ENCODE measurements at regions not wholly inside any gene's neighbourhood (a gene's known extent, or its start where the extent isn't known, plus 50 kb on each side); places are given as distances from the start of the nearest gene placed in this dataset.

DNA sequence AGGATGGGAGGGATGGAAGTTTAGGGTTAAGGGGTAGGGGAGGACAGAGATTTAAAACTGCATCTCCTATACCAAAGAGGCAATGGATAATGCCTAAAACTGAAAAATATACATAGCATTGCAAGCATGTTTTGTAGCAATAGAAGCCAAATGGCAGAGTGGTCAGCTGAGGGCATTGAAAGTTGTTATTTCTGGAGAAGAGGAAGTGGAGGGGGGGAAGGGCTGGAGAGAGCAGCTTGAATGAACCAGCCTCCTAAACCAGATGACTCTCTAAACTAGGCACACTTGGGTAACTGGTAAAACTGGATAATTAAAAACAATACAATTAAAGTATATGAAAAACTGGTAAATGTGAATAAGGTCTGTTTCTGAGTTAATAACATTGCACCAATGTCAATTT lies 70.3 kb upstream of the TP53I11 start:
- Histone ChIP-seq H3K4me3 (ENCODE audit: control insufficient read depth in 1 of 7, extremely low read depth in 1 of 7, insufficient read depth in 4 of 7, low read depth in 2 of 7, low read length in 6 of 7) (no peak overlapping the region), H3K27me3 (replicated peaks in 2 of 5; ENCODE audit: control insufficient read depth in 4 of 5, insufficient read depth in 5 of 5, low read length in 4 of 5) (no peaks in the 10 kb centered on the region), H3K36me3 (ENCODE audit: control insufficient read depth in 4 of 4, insufficient read depth in 4 of 4, low read length in 3 of 4) (no peaks in the 10 kb centered on the region), H3K27ac (ENCODE audit: insufficient read depth in 1 of 2, low read depth in 1 of 2, low read length in 2 of 2, poor library complexity in 1 of 2, severe bottlenecking in 2 of 2) (no peak overlapping the region), H3K9me3 (ENCODE audit: control extremely low read depth in 1 of 5, control insufficient read depth in 4 of 5, insufficient read depth in 2 of 5, low read depth in 1 of 5, low read length in 4 of 5) (peaks cover 0 to 2% (median 0%) of the 10 kb centered on the region in 5 experiments), H3K4me1 (ENCODE audit: control extremely low read depth in 1 of 4, control insufficient read depth in 4 of 4, insufficient read depth in 4 of 4, low read length in 3 of 4) (peaks cover 5 to 36% (median 11%) of the 10 kb centered on the region in 4 experiments)
- CTCF ChIA-PET, result interaction anchor here (1.9 kb wide), 1 partner anchor 12 kb away, joined by 4 read pairs; no protein-coding TSS in a partner anchor
- POLR2A ChIA-PET, result no interaction called here
- peak in 2 of 3 donors; percentile 19 to 24 for DNase-seq

DNA sequence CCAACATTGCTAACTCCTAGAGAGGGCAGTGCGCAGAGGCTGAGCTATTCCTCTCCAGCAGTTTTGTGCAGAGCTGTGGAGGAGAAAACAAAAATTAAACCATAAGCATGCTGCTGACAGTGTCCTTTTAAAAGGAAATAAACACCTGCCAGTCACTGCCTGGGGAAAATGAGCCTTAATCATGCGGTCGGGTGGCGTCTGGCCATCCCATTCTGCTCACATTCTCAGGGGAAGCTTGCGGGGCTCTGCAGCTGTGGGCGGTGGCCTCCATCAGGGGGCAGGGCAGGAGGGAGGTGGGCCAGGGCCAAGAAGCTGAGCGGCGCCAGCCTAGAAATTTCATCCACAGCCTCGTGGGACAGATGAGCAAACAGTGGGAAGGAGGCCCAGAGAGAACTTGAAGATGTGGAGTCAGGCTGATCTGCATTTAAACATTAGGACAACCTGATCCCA lies 71.0 kb upstream of the TP53I11 start:
- CTCF ChIA-PET, result interaction anchor here (1.2 to 1.9 kb wide), 2 partner anchors 13 to 75 kb away, joined by 3 to 4 read pairs; no protein-coding TSS in a partner anchor

GRCh38 chr11:45022294-45023064 lies 71.8 kb upstream of the TP53I11 start:
- ChIA-PET CTCF (interaction anchor here (0.8 to 1.9 kb wide), 6 partner anchors 14 to 95 kb away, joined by 3 to 5 read pairs (median 4); no protein-coding TSS in a partner anchor), POLR2A (no interaction called here)
- Histone ChIP-seq H3K9me3 (ENCODE audit: control extremely low read depth in 1 of 5, control insufficient read depth in 4 of 5, insufficient read depth in 2 of 5, low read depth in 1 of 5, low read length in 4 of 5) (peaks cover 0 to 2% (median 0%) of the 10 kb centered on the region in 5 experiments), H3K27ac (ENCODE audit: insufficient read depth in 1 of 2, low read depth in 1 of 2, low read length in 2 of 2, poor library complexity in 1 of 2, severe bottlenecking in 2 of 2) (no peak overlapping the region), H3K36me3 (ENCODE audit: control insufficient read depth in 4 of 4, insufficient read depth in 4 of 4, low read length in 3 of 4) (no peaks in the 10 kb centered on the region), H3K4me1 (ENCODE audit: control extremely low read depth in 1 of 4, control insufficient read depth in 4 of 4, insufficient read depth in 4 of 4, low read length in 3 of 4) (peaks cover 5 to 45% (median 22%) of the 10 kb centered on the region in 4 experiments), H3K27me3 (replicated peaks in 2 of 5; ENCODE audit: control insufficient read depth in 4 of 5, insufficient read depth in 5 of 5, low read length in 4 of 5) (no peaks in the 10 kb centered on the region), H3K4me3 (ENCODE audit: control insufficient read depth in 1 of 7, extremely low read depth in 1 of 7, insufficient read depth in 4 of 7, low read depth in 2 of 7, low read length in 6 of 7) (no peak overlapping the region)
- DNase-seq, result no peak
- 100% methylated on average over 6 of the region's 9 CpGs for WGBS (ENCODE audit: insufficient coverage)

More for the DNA sequence above, 71.0 kb upstream of the TP53I11 start:
- H3K27me3 ChIP-seq (replicated peaks in 2 of 5; ENCODE audit: control insufficient read depth in 4 of 5, insufficient read depth in 5 of 5, low read length in 4 of 5), result no peaks in the 10 kb centered on the region
- H3K27ac ChIP-seq (ENCODE audit: insufficient read depth in 1 of 2, low read depth in 1 of 2, low read length in 2 of 2, poor library complexity in 1 of 2, severe bottlenecking in 2 of 2), result no peak overlapping the region
- no peak overlapping the region for H3K4me3 ChIP-seq (ENCODE audit: control insufficient read depth in 1 of 7, extremely low read depth in 1 of 7, insufficient read depth in 4 of 7, low read depth in 2 of 7, low read length in 6 of 7)
- POLR2A ChIA-PET, result no interaction called here
- H3K4me1 ChIP-seq (ENCODE audit: control extremely low read depth in 1 of 4, control insufficient read depth in 4 of 4, insufficient read depth in 4 of 4, low read length in 3 of 4), result peaks cover 5 to 43% (median 18%) of the 10 kb centered on the region in 4 experiments
- peaks cover 0 to 2% (median 0%) of the 10 kb centered on the region in 5 experiments for H3K9me3 ChIP-seq (ENCODE audit: control extremely low read depth in 1 of 5, control insufficient read depth in 4 of 5, insufficient read depth in 2 of 5, low read depth in 1 of 5, low read length in 4 of 5)
- DNase-seq, result peak in 2 of 3 donors; percentile 42 to 58
- no peaks in the 10 kb centered on the region for H3K36me3 ChIP-seq (ENCODE audit: control insufficient read depth in 4 of 4, insufficient read depth in 4 of 4, low read length in 3 of 4)
- WGBS (ENCODE audit: insufficient coverage), result 53% methylated on average over 9 of the region's 9 CpGs

DNA sequence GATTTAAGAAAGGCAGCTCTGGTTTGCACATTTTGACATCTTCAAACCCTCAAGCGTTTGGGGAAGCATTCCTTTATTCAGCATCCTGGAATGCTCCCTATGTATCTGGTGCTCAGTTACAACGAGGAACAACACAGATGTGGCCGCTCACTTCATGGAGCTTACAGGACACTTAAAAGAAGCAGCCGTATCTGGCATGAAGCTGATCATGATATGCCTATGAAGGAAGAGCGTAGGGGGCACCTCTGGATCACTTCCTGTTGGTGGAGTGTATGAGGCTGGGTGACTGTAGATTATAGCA lies 72.3 kb upstream of the TP53I11 start:
- DNase-seq, result no peak
- POLR2A ChIA-PET, result no interaction called here
- WGBS (ENCODE audit: insufficient coverage), result 80% methylated on average over 5 of the region's 5 CpGs
- H3K9me3 ChIP-seq (ENCODE audit: control extremely low read depth in 1 of 5, control insufficient read depth in 4 of 5, insufficient read depth in 2 of 5, low read depth in 1 of 5, low read length in 4 of 5), result peaks cover 0 to 2% (median 0%) of the 10 kb centered on the region in 5 experiments
- H3K36me3 ChIP-seq (ENCODE audit: control insufficient read depth in 4 of 4, insufficient read depth in 4 of 4, low read length in 3 of 4), result no peaks in the 10 kb centered on the region
- no peak overlapping the region for H3K4me3 ChIP-seq (ENCODE audit: control insufficient read depth in 1 of 7, extremely low read depth in 1 of 7, insufficient read depth in 4 of 7, low read depth in 2 of 7, low read length in 6 of 7)
- no peak overlapping the region for H3K27ac ChIP-seq (ENCODE audit: insufficient read depth in 1 of 2, low read depth in 1 of 2, low read length in 2 of 2, poor library complexity in 1 of 2, severe bottlenecking in 2 of 2)
- no peaks in the 10 kb centered on the region for H3K27me3 ChIP-seq (replicated peaks in 2 of 5; ENCODE audit: control insufficient read depth in 4 of 5, insufficient read depth in 5 of 5, low read length in 4 of 5)
- CTCF ChIA-PET, result interaction anchor here (0.5 to 1.9 kb wide), 6 partner anchors 14 to 96 kb away, joined by 3 to 5 read pairs (median 4); no protein-coding TSS in a partner anchor
- peaks cover 5 to 45% (median 22%) of the 10 kb centered on the region in 4 experiments for H3K4me1 ChIP-seq (ENCODE audit: control extremely low read depth in 1 of 4, control insufficient read depth in 4 of 4, insufficient read depth in 4 of 4, low read length in 3 of 4)

DNA sequence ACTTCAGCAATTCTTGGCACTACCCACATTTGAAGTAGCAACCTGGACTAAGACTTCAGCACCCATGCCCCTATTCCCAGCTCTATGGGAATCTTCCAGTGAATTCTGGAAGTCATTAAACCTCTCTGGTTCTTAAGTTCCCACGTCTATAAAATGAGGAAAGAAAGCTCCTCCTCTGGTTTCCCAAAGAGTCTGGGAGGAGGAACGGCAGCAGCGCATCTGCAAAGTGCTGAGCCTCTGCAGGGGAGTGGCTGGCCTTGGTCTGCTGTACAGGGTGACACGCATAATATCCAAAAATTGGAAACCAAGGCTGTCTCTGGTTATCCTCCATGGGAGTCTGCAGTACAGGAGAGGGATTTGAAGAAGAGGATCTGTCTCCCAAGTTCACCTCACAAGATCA lies 73.6 kb upstream of the TP53I11 start:
- peaks cover 6 to 45% (median 22%) of the 10 kb centered on the region in 4 experiments for H3K4me1 ChIP-seq (ENCODE audit: control extremely low read depth in 1 of 4, control insufficient read depth in 4 of 4, insufficient read depth in 4 of 4, low read length in 3 of 4)
- DNase-seq, result no peak
- no peak overlapping the region for H3K27ac ChIP-seq (ENCODE audit: insufficient read depth in 1 of 2, low read depth in 1 of 2, low read length in 2 of 2, poor library complexity in 1 of 2, severe bottlenecking in 2 of 2)
- ChIA-PET POLR2A (no interaction called here), CTCF (no interaction called here)
- WGBS (ENCODE audit: insufficient coverage), result 95% methylated on average over 4 of the region's 4 CpGs
- H3K4me3 ChIP-seq (ENCODE audit: control insufficient read depth in 1 of 7, extremely low read depth in 1 of 7, insufficient read depth in 4 of 7, low read depth in 2 of 7, low read length in 6 of 7), result no peak overlapping the region
- no peaks in the 10 kb centered on the region for H3K27me3 ChIP-seq (replicated peaks in 2 of 5; ENCODE audit: control insufficient read depth in 4 of 5, insufficient read depth in 5 of 5, low read length in 4 of 5)
- peaks cover 0 to 2% (median 0%) of the 10 kb centered on the region in 5 experiments for H3K9me3 ChIP-seq (ENCODE audit: control extremely low read depth in 1 of 5, control insufficient read depth in 4 of 5, insufficient read depth in 2 of 5, low read depth in 1 of 5, low read length in 4 of 5)
- H3K36me3 ChIP-seq (ENCODE audit: control insufficient read depth in 4 of 4, insufficient read depth in 4 of 4, low read length in 3 of 4), result no peaks in the 10 kb centered on the region

GRCh38 chr11:45024846-45025588 lies 74.3 kb upstream of the TP53I11 start:
- Histone ChIP-seq H3K27ac (ENCODE audit: insufficient read depth in 1 of 2, low read depth in 1 of 2, low read length in 2 of 2, poor library complexity in 1 of 2, severe bottlenecking in 2 of 2) (peak overlapping the region in 1 of 2 experiments; percentile 76), H3K36me3 (ENCODE audit: control insufficient read depth in 4 of 4, insufficient read depth in 4 of 4, low read length in 3 of 4) (no peaks in the 10 kb centered on the region), H3K4me3 (ENCODE audit: control insufficient read depth in 1 of 7, extremely low read depth in 1 of 7, insufficient read depth in 4 of 7, low read depth in 2 of 7, low read length in 6 of 7) (no peak overlapping the region), H3K9me3 (ENCODE audit: control extremely low read depth in 1 of 5, control insufficient read depth in 4 of 5, insufficient read depth in 2 of 5, low read depth in 1 of 5, low read length in 4 of 5) (peaks cover 0 to under 1% (median 0%) of the 10 kb centered on the region in 5 experiments), H3K27me3 (replicated peaks in 2 of 5; ENCODE audit: control insufficient read depth in 4 of 5, insufficient read depth in 5 of 5, low read length in 4 of 5) (no peaks in the 10 kb centered on the region), H3K4me1 (ENCODE audit: control extremely low read depth in 1 of 4, control insufficient read depth in 4 of 4, insufficient read depth in 4 of 4, low read length in 3 of 4) (peaks cover 6 to 45% (median 22%) of the 10 kb centered on the region in 4 experiments)
- DNase-seq, result no peak
- CTCF ChIA-PET, result interaction anchor here (2.9 kb wide), 1 partner anchor 55 kb away, joined by 11 read pairs; no protein-coding TSS in a partner anchor
- WGBS (ENCODE audit: insufficient coverage), result 100% methylated on average over 4 of the region's 4 CpGs
- POLR2A ChIA-PET, result interaction anchor here (0.9 to 1.7 kb wide), 2 partner anchors 27 to 55 kb away, joined by 5 to 12 read pairs; no protein-coding TSS in a partner anchor

Measured in common myeloid progenitor, CD34-positive (primary cell).